CD4-positive, alpha-beta T cell (primary cell): ENCODE measurements at regions not wholly inside any gene's neighbourhood (a gene's known extent, or its start where the extent isn't known, plus 50 kb on each side); places are given as distances from the start of the nearest gene placed in this dataset.

Experiments used
- ATAC-seq: fragments of 200-7000 bp; cut with Tn5 transposase; one replicate; pipeline ENCODE4 v1.10.0; 2022; ENCODE audit warnings: mild to moderate bottlenecking; ENCODE audit not compliant: poor library complexity
- CTCF ChIA-PET: fragments of 350-600 bp; sonication (Branson Sonifier 250); formaldehyde crosslinking; loops from one replicate; lab custom pipeline; 2021; ENCODE audit warnings: antibody characterized with exemption, inconsistent platforms; lab: Charles Lee
- POLR2A ChIA-PET: fragments of 350-600 bp; sonication (Branson Sonifier 250); formaldehyde crosslinking; loops from one replicate; lab custom pipeline; 2021; ENCODE audit warnings: antibody characterized with exemption, inconsistent platforms; lab: Charles Lee
- DNase-seq, 14 experiments: peaks; one replicate each; pipeline ENCODE4 v3.0.0-alpha.2; 2013 to 2020; ENCODE audit warnings: mixed read lengths in 2 of 14
- H3K27ac ChIP-seq, 2 donors: one replicate each; pipeline versions ENCODE4 v1.5.1 to v1.7.0; 2013; ENCODE audit warnings: low read length in 2 of 2, low read depth in 1 of 2, mild to moderate bottlenecking in 1 of 2
- H3K27me3 ChIP-seq, 2 experiments: 1 replicate in 1 of 2; 2 replicates in 1 of 2; pipeline versions ENCODE4 v1.6.1 to v1.7.0; 2013; ENCODE audit warnings: low read length in 2 of 2, control low read depth in 1 of 2, mild to moderate bottlenecking in 1 of 2, moderate library complexity in 1 of 2; ENCODE audit not compliant: insufficient read depth in 2 of 2, control insufficient read depth in 1 of 2
- H3K36me3 ChIP-seq: one replicate; pipeline ENCODE4 v1.6.1; 2013; ENCODE audit warnings: low read length, control low read depth; ENCODE audit not compliant: insufficient read depth
- H3K4me1 ChIP-seq: one replicate; pipeline ENCODE4 v1.6.1; 2013; ENCODE audit warnings: low read length, control low read depth; ENCODE audit not compliant: insufficient read depth
- H3K4me3 ChIP-seq: one replicate; pipeline ENCODE4 v1.5.1; 2013; ENCODE audit warnings: mild to moderate bottlenecking, low read length, moderate library complexity
- H3K9me3 ChIP-seq, 2 experiments: 1 replicate in 1 of 2; 2 replicates in 1 of 2; pipeline versions ENCODE4 v1.6.1 to v1.7.0; 2013; ENCODE audit warnings: low read length in 2 of 2, mild to moderate bottlenecking in 2 of 2, control low read depth in 1 of 2, moderate library complexity in 1 of 2; ENCODE audit not compliant: control insufficient read depth in 1 of 2, insufficient read depth in 1 of 2
- H3K27ac Mint-ChIP-seq: one replicate; pipeline ENCODE4 v1.8.0; 2020; ENCODE audit warnings: mixed read lengths
- H3K27me3 Mint-ChIP-seq: one replicate; pipeline ENCODE4 v1.8.0; 2021; ENCODE audit warnings: mixed read lengths
- H3K36me3 Mint-ChIP-seq: one replicate; pipeline ENCODE4 v1.8.0; 2021; ENCODE audit warnings: low read depth, mixed read lengths
- H3K4me1 Mint-ChIP-seq: one replicate; pipeline ENCODE4 v1.8.0; 2021; ENCODE audit warnings: low read depth, mixed read lengths
- H3K4me3 Mint-ChIP-seq: one replicate; pipeline ENCODE4 v1.8.0; 2020; ENCODE audit warnings: mild to moderate bottlenecking, mixed read lengths
- H3K9me3 Mint-ChIP-seq: one replicate; pipeline ENCODE4 v1.8.0; 2020; ENCODE audit warnings: mixed read lengths
- CTCF ChIP-seq: fragments of 200-600 bp; IDR thresholded peaks from one replicate; pipeline ENCODE4 v1.8.0; 2022; ENCODE audit warnings: antibody characterized with exemption, mild to moderate bottlenecking
- intact Hi-C, 2 experiments: fragments of 100-400 bp; cut with DNase I in 1 of 2; cut with micrococcal nuclease in 1 of 2; formaldehyde crosslinking; loops; one replicate each; pipeline versions ENCODE4 v1.15.1 to v1.9.0; 2023 to 2025; cut with DNase I, micrococcal nuclease

- Mint-ChIP-seq H3K27ac (no peak overlapping the region), H3K4me1 (no peaks in the 10 kb centered on the region), H3K4me3 (no peak overlapping the region), H3K9me3 (no peaks in the 10 kb centered on the region), H3K27me3 (no peaks in the 10 kb centered on the region), H3K36me3 (no peaks in the 10 kb centered on the region)
- DNase-seq (no peak), ATAC-seq (no peak)
- H3K27me3 ChIP-seq: no peaks in the 10 kb centered on the region
- no peak overlapping the region for H3K4me3 ChIP-seq
- intact Hi-C loops: loop anchor here in 1 of 2 experiments (10.0 kb wide), 1 partner anchor 125 kb away; no protein-coding TSS in a partner anchor
- no peak overlapping the region for H3K27ac ChIP-seq
- TF ChIP-seq CTCF: no peak
- no peaks in the 10 kb centered on the region for H3K4me1 ChIP-seq
- POLR2A ChIA-PET: no interaction called here
- CTCF ChIA-PET: no interaction called here
- H3K9me3 ChIP-seq: no peaks in the 10 kb centered on the region
- H3K36me3 ChIP-seq: no peaks in the 10 kb centered on the region
Observed at GRCh38 chr13:44149821-44150220, 223.8 kb upstream of the SERP2 start.

- DNase-seq (no peak), ATAC-seq (no peak)
- H3K27me3 ChIP-seq: peaks cover 0 to 5% of the 10 kb centered on the region in 2 experiments
- no peak overlapping the region for H3K27ac ChIP-seq
- Mint-ChIP-seq H3K9me3 (no peaks in the 10 kb centered on the region), H3K4me3 (no peak overlapping the region), H3K36me3 (no peaks in the 10 kb centered on the region), H3K4me1 (no peaks in the 10 kb centered on the region), H3K27ac (no peak overlapping the region), H3K27me3 (no peaks in the 10 kb centered on the region)
- intact Hi-C loops: no loop called here
- TF ChIP-seq CTCF: no peak
- no peak overlapping the region for H3K4me3 ChIP-seq
- CTCF ChIA-PET: no interaction called here
- POLR2A ChIA-PET: no interaction called here
- no peaks in the 10 kb centered on the region for H3K4me1 ChIP-seq
- no peaks in the 10 kb centered on the region for H3K9me3 ChIP-seq
- H3K36me3 ChIP-seq: no peaks in the 10 kb centered on the region
Observed at GRCh38 chr13:44151474-44151873, 222.2 kb upstream of the SERP2 start.

GRCh38 chr13:44153496-44153895 lies 220.1 kb upstream of the SERP2 start:
- intact Hi-C loops: no loop called here
- no peaks in the 10 kb centered on the region for H3K4me1 Mint-ChIP-seq

More at GRCh38 chr13:44153496-44153895, 220.1 kb upstream of the SERP2 start:
- CTCF ChIA-PET: no interaction called here
- H3K9me3 Mint-ChIP-seq: no peaks in the 10 kb centered on the region
- H3K27me3 ChIP-seq: peaks cover 0 to 8% of the 10 kb centered on the region in 2 experiments
- POLR2A ChIA-PET: no interaction called here
- H3K27ac ChIP-seq: no peak overlapping the region
- no peak for DNase-seq
- no peaks in the 10 kb centered on the region for H3K4me1 ChIP-seq
- H3K36me3 ChIP-seq: no peaks in the 10 kb centered on the region
- no peak overlapping the region for H3K4me3 Mint-ChIP-seq
- H3K9me3 ChIP-seq: no peaks in the 10 kb centered on the region
- H3K36me3 Mint-ChIP-seq: no peaks in the 10 kb centered on the region
- H3K27me3 Mint-ChIP-seq: peaks cover 2% of the 10 kb centered on the region
- TF ChIP-seq CTCF: no peak
- no peak overlapping the region for H3K27ac Mint-ChIP-seq
- no peak overlapping the region for H3K4me3 ChIP-seq
- no peak for ATAC-seq
